Pancreas (tissue), 10 donors: ENCODE measurements at regions not wholly inside any gene's neighbourhood (a gene's known extent, or its start where the extent isn't known, plus 50 kb on each side); places are given as distances from the start of the nearest gene placed in this dataset.

ENCODE experiments used
- ATAC-seq, 4 donors: fragments of 200-7000 bp; cut with Tn5 transposase; one replicate each; pipeline versions ENCODE4 v1.8.0 to v1.9.1; 2020; ENCODE audit warnings: mild to moderate bottlenecking in 4 of 4, moderate library complexity in 4 of 4
- DNase-seq, 6 donors: peaks; one replicate each; pipeline ENCODE4 v3.0.0-alpha.2; 2020
- FAIRE-seq: peaks from 2 replicates; lab custom pipeline; 2012; peaks lifted over from hg19 to GRCh38; lab: Jason Lieb, UNC
- H3K27ac ChIP-seq, 4 donors: fragments of 200-600 bp; sonication (generic); 1 replicate in 3 of 4; 2 replicates in 1 of 4; pipeline versions ENCODE4 v1.5.0 to v1.8.0; 2020
- H3K27me3 ChIP-seq, 4 donors: fragments of 200-600 bp; one replicate each; pipeline ENCODE4 v1.8.0; 2021
- H3K36me3 ChIP-seq, 3 donors: fragments of 200-600 bp; sonication (generic) in 1 of 3; one replicate each; pipeline versions ENCODE4 v1.5.0 to v1.8.0; 2020 to 2021
- H3K4me1 ChIP-seq, 3 donors: fragments of 200-600 bp; one replicate each; pipeline ENCODE4 v1.8.0; 2021
- H3K4me3 ChIP-seq, 4 donors: fragments of 200-600 bp; sonication (generic) in 2 of 4; one replicate each; pipeline versions ENCODE4 v1.5.0 to v1.8.0; 2020 to 2021
- H3K9me3 ChIP-seq, 4 donors: fragments of 200-600 bp; one replicate each; pipeline ENCODE4 v1.8.0; 2021
- WGBS, 2 donors: extraction: QIAGEN DNeasy Blood & Tissue Kit; methylation state at CpG; one replicate each; pipeline ENCODE4 v1.1.7; 2013; 5-methylcytosine and 5-hydroxymethylcytosine counted together
- intact Hi-C, 3 donors: fragments of 100-400 bp; cut with DNase I; formaldehyde crosslinking; loops; one replicate each; pipeline versions ENCODE4 v1.11.1 to v1.14.2; 2022
- TF ChIP-seq, protein P1 (sequence below), 4 donors: fragments of 200-600 bp; sonication (generic) in 3 of 4; IDR thresholded peaks; one replicate each; pipeline versions ENCODE4 v1.5.0 to v1.8.0; 2021; ENCODE audit warnings: antibody characterized with exemption in 4 of 4
- donor health status: healthy with polysubstance abuse.
- donor health status: DM: no; HTN: no; CAD: no; lungs with moderate emphysema.
- donor health status: DM: no; HTN: no; CAD: no.
- donor health status: control.
- donor health status: control.
- donor health status: Bipolar disorder and iron deficiency.
- donor health status: DM: yes; HTN: yes; CAD: no.
- donor health status: DM: no; HTN: no; CAD: no.
- donor health status: DM: no; HTN: no; CAD: no.
- donor health status: DM: yes; HTN: yes; CAD: no.

DNA sequence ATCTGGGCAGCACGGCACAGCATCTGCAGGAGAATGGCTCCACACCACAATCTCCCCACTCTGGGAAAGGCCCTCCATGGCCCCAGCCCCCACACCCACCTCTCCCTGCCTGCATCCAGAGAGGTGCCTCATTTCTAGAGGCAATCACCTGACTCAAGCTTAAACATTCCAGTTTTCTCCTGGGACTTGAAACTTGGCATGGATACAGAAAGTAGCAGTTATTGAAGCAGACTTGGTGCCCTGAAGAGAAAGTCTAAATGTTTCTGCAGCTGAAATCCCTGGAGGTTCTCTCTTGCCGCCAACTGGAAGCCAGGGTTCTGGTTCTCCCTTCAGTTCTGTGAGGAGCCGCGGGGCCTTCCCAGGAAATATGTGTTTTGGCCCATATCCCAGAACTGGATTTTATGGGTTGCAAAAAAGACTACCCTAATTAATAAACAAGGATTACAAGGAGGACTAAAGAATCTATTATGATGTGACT lies 122.8 kb downstream of the SKIDA1 start:
- no peak overlapping the region for H3K27ac ChIP-seq
- TF ChIP-seq, protein P1, sequence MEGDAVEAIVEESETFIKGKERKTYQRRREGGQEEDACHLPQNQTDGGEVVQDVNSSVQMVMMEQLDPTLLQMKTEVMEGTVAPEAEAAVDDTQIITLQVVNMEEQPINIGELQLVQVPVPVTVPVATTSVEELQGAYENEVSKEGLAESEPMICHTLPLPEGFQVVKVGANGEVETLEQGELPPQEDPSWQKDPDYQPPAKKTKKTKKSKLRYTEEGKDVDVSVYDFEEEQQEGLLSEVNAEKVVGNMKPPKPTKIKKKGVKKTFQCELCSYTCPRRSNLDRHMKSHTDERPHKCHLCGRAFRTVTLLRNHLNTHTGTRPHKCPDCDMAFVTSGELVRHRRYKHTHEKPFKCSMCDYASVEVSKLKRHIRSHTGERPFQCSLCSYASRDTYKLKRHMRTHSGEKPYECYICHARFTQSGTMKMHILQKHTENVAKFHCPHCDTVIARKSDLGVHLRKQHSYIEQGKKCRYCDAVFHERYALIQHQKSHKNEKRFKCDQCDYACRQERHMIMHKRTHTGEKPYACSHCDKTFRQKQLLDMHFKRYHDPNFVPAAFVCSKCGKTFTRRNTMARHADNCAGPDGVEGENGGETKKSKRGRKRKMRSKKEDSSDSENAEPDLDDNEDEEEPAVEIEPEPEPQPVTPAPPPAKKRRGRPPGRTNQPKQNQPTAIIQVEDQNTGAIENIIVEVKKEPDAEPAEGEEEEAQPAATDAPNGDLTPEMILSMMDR (IDR thresholded peaks at IDR 0.05): no peak
- intact Hi-C loops: no loop called here
- H3K4me3 ChIP-seq: no peak overlapping the region
- FAIRE-seq: no peak
- ATAC-seq: no peak
- H3K4me1 ChIP-seq: no peaks in the 10 kb centered on the region
- WGBS, 2 donors: 57 to 71% methylated on average over 4 of the region's 4 CpGs
- H3K27me3 ChIP-seq: no peaks in the 10 kb centered on the region
- no peaks in the 10 kb centered on the region for H3K36me3 ChIP-seq
- no peaks in the 10 kb centered on the region for H3K9me3 ChIP-seq
- no peak for DNase-seq

DNA sequence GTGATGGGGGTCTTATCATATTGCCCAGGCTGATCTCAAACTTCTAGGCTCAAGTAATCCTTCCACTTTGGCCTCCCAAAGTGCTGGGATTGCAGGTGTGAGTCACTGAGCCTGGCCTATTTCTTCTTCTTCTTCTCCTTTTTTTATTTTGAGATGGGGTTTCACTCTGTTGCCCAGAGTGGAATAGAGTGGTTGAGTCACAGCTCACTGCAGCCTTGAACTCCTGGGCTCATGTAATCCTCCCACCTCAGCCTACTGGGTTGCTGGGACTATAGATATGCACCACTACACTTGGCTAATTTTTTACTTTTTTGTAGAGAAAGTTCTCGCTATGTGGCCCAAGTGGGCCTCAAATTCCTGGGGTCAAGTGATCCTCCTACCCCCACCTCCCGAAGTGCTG lies 124.3 kb downstream of the SKIDA1 start:
- intact Hi-C loops: no loop called here
- Histone ChIP-seq H3K27ac (no peak overlapping the region), H3K27me3 (no peaks in the 10 kb centered on the region), H3K4me1 (no peaks in the 10 kb centered on the region), H3K9me3 (no peaks in the 10 kb centered on the region), H3K36me3 (no peaks in the 10 kb centered on the region), H3K4me3 (no peak overlapping the region)
- WGBS, 2 donors: 84 to 94% methylated on average over 2 of the region's 2 CpGs
- TF ChIP-seq, protein P1 (IDR thresholded peaks at IDR 0.05): no peak
- no peak for DNase-seq
- no peak for ATAC-seq
- FAIRE-seq: no peak

DNA sequence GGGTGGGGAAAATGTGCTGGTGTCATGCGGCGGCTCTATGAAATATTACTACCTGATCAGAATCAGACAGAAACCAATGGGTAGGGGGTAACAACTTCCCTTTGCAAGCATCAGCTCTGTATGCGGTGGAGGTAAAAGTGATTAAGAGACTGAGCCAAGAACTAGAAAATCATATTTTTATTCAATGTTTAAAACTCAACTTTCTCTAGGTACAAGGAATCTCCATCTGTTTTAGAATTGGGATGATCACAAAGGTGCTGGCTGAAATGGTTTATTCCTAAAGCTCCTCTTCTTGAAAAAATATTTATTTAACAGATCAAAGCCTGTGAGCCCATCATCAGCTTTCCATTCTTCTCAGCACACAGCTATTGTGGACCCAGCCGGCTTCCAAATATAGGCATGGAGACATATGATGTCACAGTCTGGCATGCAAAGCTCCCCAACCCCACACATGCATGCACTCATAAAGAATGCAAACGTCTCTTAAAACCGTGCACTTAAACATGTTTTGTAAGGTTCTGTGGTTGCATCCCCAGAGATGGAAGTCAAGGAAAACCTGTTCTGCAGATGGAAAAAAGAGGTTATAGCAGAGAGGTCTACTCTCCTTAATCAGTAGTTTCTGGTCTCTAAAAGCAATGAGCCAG lies 126.0 kb downstream of the SKIDA1 start:
- Histone ChIP-seq H3K27ac (no peak overlapping the region), H3K36me3 (no peaks in the 10 kb centered on the region), H3K9me3 (no peaks in the 10 kb centered on the region), H3K4me1 (no peaks in the 10 kb centered on the region), H3K27me3 (no peaks in the 10 kb centered on the region), H3K4me3 (no peak overlapping the region)
- WGBS, 2 donors: 43 to 47% methylated on average over 6 of the region's 6 CpGs
- intact Hi-C loops: no loop called here
- TF ChIP-seq, protein P1 (IDR thresholded peaks at IDR 0.05): no peak
- ATAC-seq (no peak), FAIRE-seq (no peak), DNase-seq (no peak)

DNA sequence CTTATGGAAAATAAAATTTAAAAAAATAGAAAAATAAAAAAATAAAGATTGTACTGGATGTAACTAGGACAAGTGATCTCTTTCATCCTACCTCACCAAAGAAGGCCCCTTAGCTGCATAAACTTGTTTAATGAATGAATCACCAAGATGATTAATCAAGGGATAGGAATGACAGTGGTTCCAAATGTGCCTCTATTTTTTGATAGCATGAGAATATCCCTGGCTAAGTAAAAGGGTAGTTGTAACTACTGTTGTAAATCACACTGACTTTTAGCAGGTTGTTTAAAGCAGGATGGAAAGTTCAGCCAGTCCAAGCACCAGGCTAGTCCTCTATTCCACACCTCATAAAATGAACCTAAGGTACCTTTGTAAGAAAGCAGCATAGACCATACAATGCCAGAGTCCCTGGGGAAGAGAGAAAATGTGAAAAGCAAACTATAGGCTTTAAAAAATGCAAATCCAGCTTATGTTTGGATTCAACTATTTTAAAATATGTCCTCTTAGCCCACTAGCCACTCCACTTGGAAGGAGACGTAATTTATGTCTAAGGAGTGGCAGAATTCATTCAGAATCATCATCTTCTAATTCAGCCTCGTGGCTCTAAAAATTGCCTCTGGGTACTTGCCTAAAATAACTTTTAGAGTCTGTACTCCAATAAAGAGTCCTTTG lies 126.8 kb downstream of the SKIDA1 start:
- Histone ChIP-seq H3K27me3 (no peaks in the 10 kb centered on the region), H3K4me1 (no peaks in the 10 kb centered on the region), H3K36me3 (no peaks in the 10 kb centered on the region), H3K27ac (no peak overlapping the region), H3K4me3 (no peak overlapping the region), H3K9me3 (no peaks in the 10 kb centered on the region)
- intact Hi-C loops: no loop called here
- TF ChIP-seq, protein P1 (IDR thresholded peaks at IDR 0.05): no peak
- FAIRE-seq (no peak), DNase-seq (no peak), ATAC-seq (peak in 2 of 4 donors; percentile 18 to 51)
- WGBS, 2 donors: 39 to 51% methylated on average over 2 of the region's 2 CpGs

DNA sequence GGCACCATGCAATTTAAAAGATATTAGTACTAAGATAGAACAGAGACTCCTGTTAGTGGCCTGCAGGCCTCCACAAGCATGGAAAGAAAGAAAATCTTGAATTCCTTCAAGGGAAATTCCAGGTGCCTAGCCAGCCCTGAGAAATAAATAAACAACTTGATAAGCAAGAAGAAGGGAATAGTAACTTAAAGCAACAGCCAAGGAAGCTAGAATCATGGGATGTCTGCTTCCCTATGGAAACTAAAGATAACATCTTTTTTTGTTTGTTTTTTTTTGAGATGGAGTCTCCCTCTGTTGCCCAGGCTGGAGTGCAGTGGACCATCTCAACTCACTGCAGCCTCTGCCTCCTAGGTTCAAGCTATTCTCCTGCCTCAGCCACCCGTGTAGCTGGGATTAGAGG lies 128.6 kb downstream of the SKIDA1 start:
- no peak for DNase-seq
- no peak overlapping the region for H3K4me3 ChIP-seq
- H3K36me3 ChIP-seq: no peaks in the 10 kb centered on the region
- ATAC-seq: no peak
- TF ChIP-seq, protein P1 (IDR thresholded peaks at IDR 0.05): no peak
- no peak overlapping the region for H3K27ac ChIP-seq
- intact Hi-C loops: no loop called here
- no peaks in the 10 kb centered on the region for H3K9me3 ChIP-seq
- no peak for FAIRE-seq
- H3K27me3 ChIP-seq: no peaks in the 10 kb centered on the region
- no peaks in the 10 kb centered on the region for H3K4me1 ChIP-seq
- 75 to 82% methylated on average over 1 of the region's 1 CpG for WGBS, 2 donors
